HG03565 (cell line): ENCODE measurements at regions not wholly inside any gene's neighbourhood (a gene's known extent, or its start where the extent isn't known, plus 50 kb on each side); places are given as distances from the start of the nearest gene placed in this dataset.

Source experiments
- ATAC-seq: cut with Tn5 transposase; IDR thresholded peaks from one replicate; pipeline ENCODE4 v1.9.1; 2021; ENCODE audit warnings: mild to moderate bottlenecking, moderate library complexity; ENCODE audit not compliant: unreplicated experiment

- no peak for ATAC-seq
Observed at GRCh38 chr15:81548365-81549130, 174.5 kb upstream of the TMC3 start.

GRCh38 chr15:81547521-81548132 lies 173.6 kb upstream of the TMC3 start:
- no peak for ATAC-seq

- ATAC-seq, result no peak
Observed at GRCh38 chr15:81544385-81544784, 170.4 kb upstream of the TMC3 start.

- ATAC-seq, result no peak
Observed at GRCh38 chr15:81540909-81541308, 166.9 kb upstream of the TMC3 start.

GRCh38 chr15:81536356-81536755 lies 162.3 kb upstream of the TMC3 start:
- no peak for ATAC-seq

GRCh38 chr15:81534124-81534523 lies 160.1 kb upstream of the TMC3 start:
- ATAC-seq, result no peak

- no peak for ATAC-seq
Observed at GRCh38 chr15:81532001-81532400, 158.0 kb upstream of the TMC3 start.

- no peak for ATAC-seq
Observed at GRCh38 chr15:81531109-81531592, 157.1 kb upstream of the TMC3 start.

GRCh38 chr15:81530271-81530691 lies 156.3 kb upstream of the TMC3 start:
- no peak for ATAC-seq

GRCh38 chr15:81529481-81529880 lies 155.5 kb upstream of the TMC3 start:
- no peak for ATAC-seq

GRCh38 chr15:81526029-81526428 lies 152.0 kb upstream of the TMC3 start:
- no peak for ATAC-seq

GRCh38 chr15:81524496-81524895 lies 150.5 kb upstream of the TMC3 start:
- ATAC-seq, result no peak

GRCh38 chr15:81523867-81524266 lies 149.9 kb upstream of the TMC3 start:
- ATAC-seq, result no peak

GRCh38 chr15:81520480-81520879 lies 146.5 kb upstream of the TMC3 start:
- ATAC-seq, result no peak

GRCh38 chr15:81516461-81516860 lies 142.4 kb upstream of the TMC3 start:
- ATAC-seq, result no peak

GRCh38 chr15:81516012-81516411 lies 142.0 kb upstream of the TMC3 start:
- ATAC-seq, result no peak

- ATAC-seq, result no peak
Observed at GRCh38 chr15:81514725-81515124, 140.7 kb upstream of the TMC3 start.

GRCh38 chr15:81511138-81511537 lies 137.1 kb upstream of the TMC3 start:
- ATAC-seq, result no peak

GRCh38 chr15:81507831-81508230 lies 133.8 kb upstream of the TMC3 start:
- ATAC-seq, result no peak

- ATAC-seq, result no peak
Observed at GRCh38 chr15:81506936-81507335, 132.9 kb upstream of the TMC3 start.

- no peak for ATAC-seq
Observed at GRCh38 chr15:81506071-81506470, 132.1 kb upstream of the TMC3 start.

- ATAC-seq, result no peak
Observed at GRCh38 chr15:81504170-81504905, 130.3 kb upstream of the TMC3 start.
